ENCODE measurements at regions not wholly inside any gene's neighbourhood (a gene's known extent, or its start where the extent isn't known, plus 50 kb on each side); places are given as distances from the start of the nearest gene placed in this dataset.
"Not testable (repeated sequence)": the region's sequence is repeated elsewhere in the genome, so short reads cannot be mapped to it uniquely, and the experiment has no call there.

GRCh38 chr16:29355339-29356059 is 51.0 kb downstream of the NPIPB11 start:
- in situ Hi-C loops (cut with HindIII; ENCODE audit: low pct_unique_long_range_greater_than_20kb, low sequenced_read_pairs); DNase-seq (ENCODE audit: low read depth in 1 of 2, low spot score in 1 of 2): not testable (repeated sequence)

- in situ Hi-C loops (cut with HindIII; ENCODE audit: low pct_unique_long_range_greater_than_20kb, low sequenced_read_pairs); DNase-seq (ENCODE audit: low read depth in 1 of 2, low spot score in 1 of 2): not testable (repeated sequence)
These were observed 52.1 kb downstream of the NPIPB11 start for GRCh38 chr16:29354449-29354848.

- DNase-seq (ENCODE audit: low read depth in 1 of 2, low spot score in 1 of 2); in situ Hi-C loops (cut with HindIII; ENCODE audit: low pct_unique_long_range_greater_than_20kb, low sequenced_read_pairs): not testable (repeated sequence)
These were observed 53.9 kb downstream of the NPIPB11 start for GRCh38 chr16:29352617-29352999.

GRCh38 chr16:29351970-29352616 is 54.4 kb downstream of the NPIPB11 start:
- DNase-seq (ENCODE audit: low read depth in 1 of 2, low spot score in 1 of 2); in situ Hi-C loops (cut with HindIII; ENCODE audit: low pct_unique_long_range_greater_than_20kb, low sequenced_read_pairs): not testable (repeated sequence)

GRCh38 chr16:29351271-29351969 is 55.1 kb downstream of the NPIPB11 start:
- in situ Hi-C loops (cut with HindIII; ENCODE audit: low pct_unique_long_range_greater_than_20kb, low sequenced_read_pairs); DNase-seq (ENCODE audit: low read depth in 1 of 2, low spot score in 1 of 2): not testable (repeated sequence)

GRCh38 chr16:29349966-29350365 is 56.5 kb downstream of the NPIPB11 start:
- in situ Hi-C loops (cut with HindIII; ENCODE audit: low pct_unique_long_range_greater_than_20kb, low sequenced_read_pairs); DNase-seq (ENCODE audit: low read depth in 1 of 2, low spot score in 1 of 2): not testable (repeated sequence)

GRCh38 chr16:29348748-29349147 is 57.8 kb downstream of the NPIPB11 start:
- DNase-seq (ENCODE audit: low read depth in 1 of 2, low spot score in 1 of 2); in situ Hi-C loops (cut with HindIII; ENCODE audit: low pct_unique_long_range_greater_than_20kb, low sequenced_read_pairs): not testable (repeated sequence)

- DNase-seq (ENCODE audit: low read depth in 1 of 2, low spot score in 1 of 2); in situ Hi-C loops (cut with HindIII; ENCODE audit: low pct_unique_long_range_greater_than_20kb, low sequenced_read_pairs): not testable (repeated sequence)
These were observed 58.3 kb downstream of the NPIPB11 start for GRCh38 chr16:29348123-29348690.

GRCh38 chr16:29346796-29347580 is 59.5 kb downstream of the NPIPB11 start:
- in situ Hi-C loops (cut with HindIII; ENCODE audit: low pct_unique_long_range_greater_than_20kb, low sequenced_read_pairs); DNase-seq (ENCODE audit: low read depth in 1 of 2, low spot score in 1 of 2): not testable (repeated sequence)

GRCh38 chr16:29346203-29346602 is 60.3 kb downstream of the NPIPB11 start:
- in situ Hi-C loops (cut with HindIII; ENCODE audit: low pct_unique_long_range_greater_than_20kb, low sequenced_read_pairs); DNase-seq (ENCODE audit: low read depth in 1 of 2, low spot score in 1 of 2): not testable (repeated sequence)

GRCh38 chr16:29342937-29343336 is 63.6 kb downstream of the NPIPB11 start:
- in situ Hi-C loops (cut with HindIII; ENCODE audit: low pct_unique_long_range_greater_than_20kb, low sequenced_read_pairs); DNase-seq (ENCODE audit: low read depth in 1 of 2, low spot score in 1 of 2): not testable (repeated sequence)

GRCh38 chr16:29340779-29341438 is 65.6 kb downstream of the NPIPB11 start:
- in situ Hi-C loops (cut with HindIII; ENCODE audit: low pct_unique_long_range_greater_than_20kb, low sequenced_read_pairs); DNase-seq (ENCODE audit: low read depth in 1 of 2, low spot score in 1 of 2): not testable (repeated sequence)

- DNase-seq (ENCODE audit: low read depth in 1 of 2, low spot score in 1 of 2); in situ Hi-C loops (cut with HindIII; ENCODE audit: low pct_unique_long_range_greater_than_20kb, low sequenced_read_pairs): not testable (repeated sequence)
These were observed 66.3 kb downstream of the NPIPB11 start for GRCh38 chr16:29340235-29340634.

- in situ Hi-C loops (cut with HindIII; ENCODE audit: low pct_unique_long_range_greater_than_20kb, low sequenced_read_pairs); DNase-seq (ENCODE audit: low read depth in 1 of 2, low spot score in 1 of 2): not testable (repeated sequence)
These were observed 67.5 kb downstream of the NPIPB11 start for GRCh38 chr16:29338821-29339700.

GRCh38 chr16:29337385-29337901 is 69.1 kb downstream of the NPIPB11 start:
- DNase-seq (ENCODE audit: low read depth in 1 of 2, low spot score in 1 of 2); in situ Hi-C loops (cut with HindIII; ENCODE audit: low pct_unique_long_range_greater_than_20kb, low sequenced_read_pairs): not testable (repeated sequence)

- DNase-seq (ENCODE audit: low read depth in 1 of 2, low spot score in 1 of 2); in situ Hi-C loops (cut with HindIII; ENCODE audit: low pct_unique_long_range_greater_than_20kb, low sequenced_read_pairs): not testable (repeated sequence)
These were observed 71.0 kb downstream of the NPIPB11 start for GRCh38 chr16:29335549-29335846.

All from T47D (cell line).